ENCODE measurements at regions not wholly inside any gene's neighbourhood (a gene's known extent, or its start where the extent isn't known, plus 50 kb on each side); places are given as distances from the start of the nearest gene placed in this dataset.
A peak's percentile ranks its signal among the peaks of the same experiment; 100 is the strongest.

- Histone ChIP-seq H3K27me3 (ENCODE audit: insufficient read depth, low read length) (no peaks in the 10 kb centered on the region), H3K36me3 (ENCODE audit: insufficient read depth, low read length) (no peaks in the 10 kb centered on the region), H3K4me3 (ENCODE audit: low read length) (no peak overlapping the region), H3K4me1 (ENCODE audit: insufficient read depth, low read length) (peaks cover 13% of the 10 kb centered on the region), H2AFZ (ENCODE audit: low read depth, low read length) (no peak overlapping the region), H3K9me3 (ENCODE audit: low read length) (no peaks in the 10 kb centered on the region)
Observed at GRCh38 chr13:97131447-97131846, 90.7 kb upstream of the MBNL2 start.

- H3K36me3 ChIP-seq (ENCODE audit: insufficient read depth, low read length), result no peaks in the 10 kb centered on the region
- no peak overlapping the region for H3K4me3 ChIP-seq (ENCODE audit: low read length)
- no peaks in the 10 kb centered on the region for H3K27me3 ChIP-seq (ENCODE audit: insufficient read depth, low read length)
- peaks cover 9% of the 10 kb centered on the region for H3K4me1 ChIP-seq (ENCODE audit: insufficient read depth, low read length)
- no peak overlapping the region for H2AFZ ChIP-seq (ENCODE audit: low read depth, low read length)
- no peaks in the 10 kb centered on the region for H3K9me3 ChIP-seq (ENCODE audit: low read length)
Observed at GRCh38 chr13:97133554-97133953, 88.6 kb upstream of the MBNL2 start.

GRCh38 chr13:97133955-97134354 lies 88.2 kb upstream of the MBNL2 start:
- H3K4me3 ChIP-seq (ENCODE audit: low read length), result no peak overlapping the region
- H3K4me1 ChIP-seq (ENCODE audit: insufficient read depth, low read length), result peaks cover 9% of the 10 kb centered on the region
- H3K27me3 ChIP-seq (ENCODE audit: insufficient read depth, low read length), result no peaks in the 10 kb centered on the region
- H3K9me3 ChIP-seq (ENCODE audit: low read length), result no peaks in the 10 kb centered on the region
- no peak overlapping the region for H2AFZ ChIP-seq (ENCODE audit: low read depth, low read length)
- H3K36me3 ChIP-seq (ENCODE audit: insufficient read depth, low read length), result no peaks in the 10 kb centered on the region

DNA sequence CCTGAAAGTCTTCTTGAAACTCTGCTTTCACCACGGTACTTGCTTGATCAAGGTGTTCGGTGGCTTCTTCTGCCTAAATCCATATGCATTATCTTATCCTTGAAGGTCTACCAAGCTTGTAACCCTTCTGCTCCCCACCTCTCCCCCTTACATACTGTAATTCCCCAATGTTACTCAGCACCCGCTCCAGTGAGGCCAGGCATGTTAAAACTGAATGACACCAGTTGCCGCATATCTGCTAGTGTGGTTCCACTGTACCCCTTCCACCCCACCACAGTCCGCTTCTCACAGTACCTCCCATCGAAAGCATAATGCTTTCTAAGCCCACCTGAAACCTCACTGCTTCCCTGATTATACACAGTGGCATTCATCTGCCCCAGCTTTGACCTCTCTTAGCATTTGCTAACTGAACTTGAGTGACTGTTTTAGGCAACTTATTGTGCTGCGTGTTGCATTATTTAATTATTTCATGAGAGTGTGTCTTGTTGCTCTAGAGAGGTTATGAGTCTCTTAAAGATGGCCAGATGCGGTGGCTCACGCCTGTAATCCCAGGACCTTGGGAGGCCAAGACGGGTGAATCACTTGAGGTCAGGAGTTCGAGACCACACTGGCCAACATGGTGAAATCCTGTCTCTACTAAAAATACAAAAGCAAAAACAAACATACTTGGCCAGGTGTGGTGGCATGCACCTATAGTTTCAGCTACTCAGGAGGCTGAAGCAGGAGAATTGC lies 87.6 kb upstream of the MBNL2 start:
- H3K4me3 ChIP-seq (ENCODE audit: low read length), result no peak overlapping the region
- no peak overlapping the region for H2AFZ ChIP-seq (ENCODE audit: low read depth, low read length)
- peaks cover 9% of the 10 kb centered on the region for H3K4me1 ChIP-seq (ENCODE audit: insufficient read depth, low read length)
- no peaks in the 10 kb centered on the region for H3K9me3 ChIP-seq (ENCODE audit: low read length)
- H3K36me3 ChIP-seq (ENCODE audit: insufficient read depth, low read length), result no peaks in the 10 kb centered on the region
- no peaks in the 10 kb centered on the region for H3K27me3 ChIP-seq (ENCODE audit: insufficient read depth, low read length)

DNA sequence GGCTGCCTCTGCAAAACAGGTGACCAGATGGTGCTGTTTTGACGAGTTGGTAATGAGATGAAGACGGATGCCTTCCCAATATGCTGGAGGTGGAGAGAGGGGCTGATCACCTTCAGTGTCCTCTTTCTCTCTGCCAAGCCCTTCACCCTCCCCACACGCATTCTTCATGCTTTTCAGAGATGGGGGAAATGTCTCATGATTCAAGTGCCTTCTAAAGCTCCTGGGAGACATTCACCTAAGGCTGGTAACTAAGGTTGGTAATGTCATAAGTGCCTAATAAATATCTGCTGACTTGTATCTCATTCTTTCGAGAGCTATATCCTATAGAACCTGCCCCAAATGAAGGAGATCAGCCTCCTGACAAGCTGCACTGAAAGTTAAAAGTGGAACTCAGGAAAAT lies 86.2 kb upstream of the MBNL2 start:
- peaks cover 9% of the 10 kb centered on the region for H3K4me1 ChIP-seq (ENCODE audit: insufficient read depth, low read length)
- H3K36me3 ChIP-seq (ENCODE audit: insufficient read depth, low read length), result no peaks in the 10 kb centered on the region
- no peaks in the 10 kb centered on the region for H3K27me3 ChIP-seq (ENCODE audit: insufficient read depth, low read length)
- no peak overlapping the region for H3K4me3 ChIP-seq (ENCODE audit: low read length)
- H3K9me3 ChIP-seq (ENCODE audit: low read length), result no peaks in the 10 kb centered on the region
- no peak overlapping the region for H2AFZ ChIP-seq (ENCODE audit: low read depth, low read length)

DNA sequence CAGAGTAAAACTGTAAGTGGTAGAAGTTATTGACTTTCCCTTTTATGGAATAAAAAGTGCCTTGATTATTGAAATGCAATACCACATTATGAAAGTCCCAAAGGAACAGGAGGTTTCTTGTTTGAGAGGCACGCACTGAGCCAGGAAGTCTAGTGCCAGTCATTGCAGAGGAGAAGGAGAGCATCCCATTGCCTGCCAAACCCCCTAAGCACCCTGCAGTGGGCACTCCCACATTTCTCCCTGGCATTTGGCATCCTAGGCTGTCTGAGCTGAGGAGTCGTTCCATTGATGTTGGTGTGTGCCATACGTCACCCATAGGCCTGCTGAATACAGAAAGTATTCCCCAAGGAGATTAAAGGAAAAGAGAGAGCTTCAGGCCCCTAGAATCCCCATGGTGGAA lies 85.7 kb upstream of the MBNL2 start:
- no peak overlapping the region for H3K4me3 ChIP-seq (ENCODE audit: low read length)
- no peaks in the 10 kb centered on the region for H3K27me3 ChIP-seq (ENCODE audit: insufficient read depth, low read length)
- no peaks in the 10 kb centered on the region for H3K36me3 ChIP-seq (ENCODE audit: insufficient read depth, low read length)
- no peaks in the 10 kb centered on the region for H3K9me3 ChIP-seq (ENCODE audit: low read length)
- H2AFZ ChIP-seq (ENCODE audit: low read depth, low read length), result no peak overlapping the region
- peaks cover 15% of the 10 kb centered on the region for H3K4me1 ChIP-seq (ENCODE audit: insufficient read depth, low read length)

GRCh38 chr13:97139691-97140090 lies 82.4 kb upstream of the MBNL2 start:
- no peaks in the 10 kb centered on the region for H3K27me3 ChIP-seq (ENCODE audit: insufficient read depth, low read length)
- H3K4me1 ChIP-seq (ENCODE audit: insufficient read depth, low read length), result peaks cover 18% of the 10 kb centered on the region
- no peak overlapping the region for H2AFZ ChIP-seq (ENCODE audit: low read depth, low read length)
- no peak overlapping the region for H3K4me3 ChIP-seq (ENCODE audit: low read length)
- H3K36me3 ChIP-seq (ENCODE audit: insufficient read depth, low read length), result no peaks in the 10 kb centered on the region
- H3K9me3 ChIP-seq (ENCODE audit: low read length), result no peaks in the 10 kb centered on the region

- H3K36me3 ChIP-seq (ENCODE audit: insufficient read depth, low read length), result no peaks in the 10 kb centered on the region
- no peak overlapping the region for H3K4me3 ChIP-seq (ENCODE audit: low read length)
- no peaks in the 10 kb centered on the region for H3K9me3 ChIP-seq (ENCODE audit: low read length)
- no peaks in the 10 kb centered on the region for H3K27me3 ChIP-seq (ENCODE audit: insufficient read depth, low read length)
- H3K4me1 ChIP-seq (ENCODE audit: insufficient read depth, low read length), result peaks cover 18% of the 10 kb centered on the region
- H2AFZ ChIP-seq (ENCODE audit: low read depth, low read length), result no peak overlapping the region
Observed at GRCh38 chr13:97140131-97140530, 82.0 kb upstream of the MBNL2 start.

GRCh38 chr13:97140611-97141010 lies 81.5 kb upstream of the MBNL2 start:
- no peak overlapping the region for H2AFZ ChIP-seq (ENCODE audit: low read depth, low read length)
- no peak overlapping the region for H3K4me3 ChIP-seq (ENCODE audit: low read length)
- H3K27me3 ChIP-seq (ENCODE audit: insufficient read depth, low read length), result no peaks in the 10 kb centered on the region

DNA sequence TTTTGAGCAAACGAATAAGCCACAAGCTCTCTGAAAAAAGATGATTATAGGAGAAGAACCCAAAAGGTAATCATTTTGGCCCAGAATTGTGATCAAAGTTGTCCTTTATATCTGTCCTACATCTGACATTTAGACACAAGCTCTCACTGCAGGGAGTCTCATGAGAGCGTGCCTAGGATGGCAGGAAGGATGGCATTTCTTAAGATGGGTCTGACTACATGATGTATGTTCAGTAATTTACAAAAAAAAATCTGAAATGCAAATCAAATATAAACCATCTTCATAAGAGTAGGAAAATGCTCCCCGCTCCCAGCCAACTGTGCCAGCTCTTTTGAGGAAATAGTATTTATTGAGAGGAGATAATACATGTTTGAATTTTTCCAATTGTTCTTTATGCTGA lies 81.0 kb upstream of the MBNL2 start:
- H3K27me3 ChIP-seq (ENCODE audit: insufficient read depth, low read length), result no peaks in the 10 kb centered on the region

More at GRCh38 chr13:97140611-97141010, 81.5 kb upstream of the MBNL2 start:
- no peaks in the 10 kb centered on the region for H3K36me3 ChIP-seq (ENCODE audit: insufficient read depth, low read length)
- no peaks in the 10 kb centered on the region for H3K9me3 ChIP-seq (ENCODE audit: low read length)
- H3K4me1 ChIP-seq (ENCODE audit: insufficient read depth, low read length), result peaks cover 18% of the 10 kb centered on the region

GRCh38 chr13:97141564-97142005 lies 80.5 kb upstream of the MBNL2 start:
- H3K4me3 ChIP-seq (ENCODE audit: low read length), result no peak overlapping the region
- H3K27me3 ChIP-seq (ENCODE audit: insufficient read depth, low read length), result no peaks in the 10 kb centered on the region
- no peaks in the 10 kb centered on the region for H3K36me3 ChIP-seq (ENCODE audit: insufficient read depth, low read length)
- H3K4me1 ChIP-seq (ENCODE audit: insufficient read depth, low read length), result peaks cover 18% of the 10 kb centered on the region
- H3K9me3 ChIP-seq (ENCODE audit: low read length), result no peaks in the 10 kb centered on the region
- H2AFZ ChIP-seq (ENCODE audit: low read depth, low read length), result peak overlapping the region; percentile 46

More for the DNA sequence above, 81.0 kb upstream of the MBNL2 start:
- H3K9me3 ChIP-seq (ENCODE audit: low read length), result no peaks in the 10 kb centered on the region
- no peak overlapping the region for H2AFZ ChIP-seq (ENCODE audit: low read depth, low read length)
- no peak overlapping the region for H3K4me3 ChIP-seq (ENCODE audit: low read length)
- no peaks in the 10 kb centered on the region for H3K36me3 ChIP-seq (ENCODE audit: insufficient read depth, low read length)
- H3K4me1 ChIP-seq (ENCODE audit: insufficient read depth, low read length), result peaks cover 18% of the 10 kb centered on the region

- no peaks in the 10 kb centered on the region for H3K9me3 ChIP-seq (ENCODE audit: low read length)
- H3K4me1 ChIP-seq (ENCODE audit: insufficient read depth, low read length), result peaks cover 18% of the 10 kb centered on the region
- no peaks in the 10 kb centered on the region for H3K27me3 ChIP-seq (ENCODE audit: insufficient read depth, low read length)
- H3K36me3 ChIP-seq (ENCODE audit: insufficient read depth, low read length), result no peaks in the 10 kb centered on the region
- H2AFZ ChIP-seq (ENCODE audit: low read depth, low read length), result peak overlapping the region; percentile 46
- peak overlapping the region; percentile 38 for H3K4me3 ChIP-seq (ENCODE audit: low read length)
Observed at GRCh38 chr13:97142452-97142851, 79.7 kb upstream of the MBNL2 start.

GRCh38 chr13:97145057-97145456 lies 77.1 kb upstream of the MBNL2 start:
- H3K36me3 ChIP-seq (ENCODE audit: insufficient read depth, low read length), result no peaks in the 10 kb centered on the region
- H3K9me3 ChIP-seq (ENCODE audit: low read length), result no peaks in the 10 kb centered on the region
- peaks cover 18% of the 10 kb centered on the region for H3K4me1 ChIP-seq (ENCODE audit: insufficient read depth, low read length)
- no peak overlapping the region for H3K4me3 ChIP-seq (ENCODE audit: low read length)
- H3K27me3 ChIP-seq (ENCODE audit: insufficient read depth, low read length), result no peaks in the 10 kb centered on the region
- no peak overlapping the region for H2AFZ ChIP-seq (ENCODE audit: low read depth, low read length)

DNA sequence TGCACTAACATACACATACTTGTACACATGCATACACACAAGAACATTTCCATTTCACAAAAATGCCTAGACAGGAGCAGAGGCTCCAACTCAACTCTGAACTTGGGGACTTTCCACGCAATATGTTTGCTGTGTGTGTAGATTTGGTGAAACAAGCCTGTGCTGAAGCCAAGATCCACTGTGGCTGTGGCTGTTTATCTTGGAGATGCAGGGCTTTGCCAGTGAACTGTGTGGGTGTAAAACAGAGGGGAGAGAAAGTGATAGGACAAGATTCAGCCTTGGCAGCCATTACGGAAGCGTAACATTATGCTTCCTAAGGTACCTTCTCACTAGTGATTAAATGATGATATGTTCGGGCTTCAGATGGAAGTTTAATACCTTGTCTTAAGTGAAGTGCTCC lies 73.2 kb upstream of the MBNL2 start:
- Histone ChIP-seq H3K36me3 (ENCODE audit: insufficient read depth, low read length) (no peaks in the 10 kb centered on the region), H3K27me3 (ENCODE audit: insufficient read depth, low read length) (no peaks in the 10 kb centered on the region), H2AFZ (ENCODE audit: low read depth, low read length) (no peak overlapping the region), H3K4me3 (ENCODE audit: low read length) (no peak overlapping the region), H3K4me1 (ENCODE audit: insufficient read depth, low read length) (no peaks in the 10 kb centered on the region), H3K9me3 (ENCODE audit: low read length) (peaks cover 3% of the 10 kb centered on the region)
